Astrocyte of the cerebellum (primary cell): ENCODE measurements at regions not wholly inside any gene's neighbourhood (a gene's known extent, or its start where the extent isn't known, plus 50 kb on each side); places are given as distances from the start of the nearest gene placed in this dataset.

Source experiments
- DNase-seq: peaks from one replicate; pipeline ENCODE4 v3.0.0-alpha.2; 2011; ENCODE audit warnings: low read depth
- H3K4me3 ChIP-seq: 2 replicates; pipeline ENCODE4 v1.5.1; 2011; ENCODE audit warnings: mild to moderate bottlenecking, low read depth, low read length, moderate library complexity
- in situ Hi-C: cut with HindIII; loops from 2 replicates; pipeline ENCODE4 v1.10.0; 2017; ENCODE audit warnings: low sequenced_read_pairs
- TF ChIP-seq, protein P1 (sequence below): IDR thresholded peaks from 2 replicates; pipeline ENCODE4 v1.5.1; 2012; ENCODE audit warnings: low read length, low read depth, moderate library complexity, mild to moderate bottlenecking; ENCODE audit errors: missing control alignments

DNA sequence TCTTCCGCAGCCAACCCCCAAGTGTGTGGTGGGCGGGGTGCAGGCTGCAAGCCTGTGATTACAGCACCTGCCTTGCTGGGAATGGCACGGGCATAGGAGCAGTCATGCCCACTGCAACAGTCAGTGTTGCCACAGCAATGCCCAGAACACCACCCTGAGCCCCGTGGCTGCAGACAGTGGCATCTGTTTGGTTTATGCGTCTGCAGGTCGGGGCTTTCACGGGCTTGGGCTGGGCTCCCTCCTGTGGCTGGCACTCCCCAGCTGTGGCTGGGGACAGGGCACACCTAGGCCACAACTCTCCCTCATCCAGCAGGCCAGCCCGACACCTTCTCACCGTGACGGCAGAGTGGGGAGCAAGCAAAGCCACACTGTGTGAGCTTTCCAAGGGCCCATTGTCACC is 115.3 kb upstream of the C1QTNF9B start:
- in situ Hi-C loops = no loop called here
- DNase-seq = no peak
- H3K4me3 ChIP-seq = no peak overlapping the region
- TF ChIP-seq, protein P1, sequence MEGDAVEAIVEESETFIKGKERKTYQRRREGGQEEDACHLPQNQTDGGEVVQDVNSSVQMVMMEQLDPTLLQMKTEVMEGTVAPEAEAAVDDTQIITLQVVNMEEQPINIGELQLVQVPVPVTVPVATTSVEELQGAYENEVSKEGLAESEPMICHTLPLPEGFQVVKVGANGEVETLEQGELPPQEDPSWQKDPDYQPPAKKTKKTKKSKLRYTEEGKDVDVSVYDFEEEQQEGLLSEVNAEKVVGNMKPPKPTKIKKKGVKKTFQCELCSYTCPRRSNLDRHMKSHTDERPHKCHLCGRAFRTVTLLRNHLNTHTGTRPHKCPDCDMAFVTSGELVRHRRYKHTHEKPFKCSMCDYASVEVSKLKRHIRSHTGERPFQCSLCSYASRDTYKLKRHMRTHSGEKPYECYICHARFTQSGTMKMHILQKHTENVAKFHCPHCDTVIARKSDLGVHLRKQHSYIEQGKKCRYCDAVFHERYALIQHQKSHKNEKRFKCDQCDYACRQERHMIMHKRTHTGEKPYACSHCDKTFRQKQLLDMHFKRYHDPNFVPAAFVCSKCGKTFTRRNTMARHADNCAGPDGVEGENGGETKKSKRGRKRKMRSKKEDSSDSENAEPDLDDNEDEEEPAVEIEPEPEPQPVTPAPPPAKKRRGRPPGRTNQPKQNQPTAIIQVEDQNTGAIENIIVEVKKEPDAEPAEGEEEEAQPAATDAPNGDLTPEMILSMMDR = no peak

DNA sequence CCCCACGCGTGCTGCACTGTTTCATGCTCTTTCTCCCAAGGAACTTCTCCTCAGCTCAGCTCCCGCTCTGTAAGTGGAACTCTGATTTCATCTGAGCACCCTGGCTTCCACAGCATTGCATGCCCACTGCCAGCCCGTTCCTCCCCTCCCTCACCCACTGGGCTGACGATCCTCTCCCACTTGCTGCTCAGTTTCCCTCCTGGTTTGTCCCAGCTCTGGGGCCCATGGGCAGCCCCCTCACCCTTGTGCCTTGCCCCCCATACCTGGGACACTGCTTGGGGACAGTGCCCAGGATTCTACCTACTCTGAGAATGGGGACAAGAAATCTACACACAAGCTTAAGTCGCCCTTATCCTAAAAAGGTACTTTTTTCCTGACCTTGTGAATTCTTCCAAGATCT is 115.9 kb upstream of the C1QTNF9B start:
- no peak overlapping the region for H3K4me3 ChIP-seq
- in situ Hi-C loops = no loop called here
- TF ChIP-seq, protein P1 = no peak
- no peak for DNase-seq

DNA sequence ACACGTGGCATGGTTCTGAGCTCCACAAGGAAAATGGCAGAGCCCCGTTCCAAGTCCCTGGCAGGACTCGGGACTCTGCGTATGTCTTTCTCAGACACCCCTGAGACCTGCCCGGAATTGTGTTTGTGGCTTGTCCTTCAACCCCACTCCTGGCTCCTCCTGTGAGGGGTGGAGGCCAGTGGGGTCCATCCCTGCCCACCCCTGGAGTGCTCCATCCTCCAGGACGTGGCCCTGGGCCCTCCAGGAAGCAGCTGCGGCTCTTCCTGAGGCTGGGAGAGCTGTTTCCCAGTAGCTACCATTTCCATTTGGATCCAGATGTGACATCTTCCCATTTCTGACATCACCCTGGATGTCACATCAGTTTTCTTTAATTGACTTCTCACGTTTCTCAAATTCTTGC is 118.7 kb upstream of the C1QTNF9B start:
- no peak for DNase-seq
- in situ Hi-C loops = no loop called here
- TF ChIP-seq, protein P1 = no peak
- no peak overlapping the region for H3K4me3 ChIP-seq

DNA sequence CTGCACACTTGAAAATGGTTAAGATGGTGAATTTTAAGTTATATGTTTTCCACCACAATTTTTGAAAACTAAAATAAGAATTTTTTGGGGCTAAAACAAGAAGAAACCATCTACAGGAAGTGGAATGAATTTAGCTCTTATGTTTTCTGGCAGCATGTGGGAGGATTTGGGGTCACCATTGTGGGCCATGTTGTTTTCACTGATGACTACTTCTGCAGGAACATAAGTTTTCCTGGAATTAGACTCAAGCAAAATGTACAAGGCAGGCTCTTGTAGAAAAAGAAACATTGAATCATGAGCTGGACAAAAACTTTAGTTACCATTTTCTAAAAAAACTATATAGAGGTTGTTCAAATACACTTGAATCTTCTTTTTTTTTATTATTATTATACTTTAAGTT is 125.3 kb upstream of the C1QTNF9B start:
- TF ChIP-seq, protein P1 = no peak
- H3K4me3 ChIP-seq = no peak overlapping the region
- DNase-seq = no peak
- in situ Hi-C loops = no loop called here

DNA sequence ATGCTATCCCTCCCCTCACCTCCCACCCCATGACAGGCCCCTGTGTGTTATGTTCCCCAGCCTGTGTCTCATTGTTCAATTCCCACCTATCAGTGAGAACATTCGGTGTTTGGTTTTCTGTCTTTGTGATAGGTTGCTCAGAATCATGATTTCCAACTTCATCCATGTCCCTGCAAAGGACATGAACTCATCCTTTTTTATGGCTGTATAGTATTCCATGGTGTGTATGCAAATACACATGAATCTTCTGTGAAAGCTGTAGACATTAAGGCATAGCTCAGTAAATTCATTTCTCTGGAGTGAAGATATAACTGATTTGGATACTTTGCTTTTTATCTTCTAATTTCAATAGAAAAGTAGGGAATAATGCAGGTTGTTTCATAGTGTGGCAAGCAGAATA is 125.8 kb upstream of the C1QTNF9B start:
- in situ Hi-C loops = no loop called here
- DNase-seq = no peak
- TF ChIP-seq, protein P1 = no peak
- no peak overlapping the region for H3K4me3 ChIP-seq

DNA sequence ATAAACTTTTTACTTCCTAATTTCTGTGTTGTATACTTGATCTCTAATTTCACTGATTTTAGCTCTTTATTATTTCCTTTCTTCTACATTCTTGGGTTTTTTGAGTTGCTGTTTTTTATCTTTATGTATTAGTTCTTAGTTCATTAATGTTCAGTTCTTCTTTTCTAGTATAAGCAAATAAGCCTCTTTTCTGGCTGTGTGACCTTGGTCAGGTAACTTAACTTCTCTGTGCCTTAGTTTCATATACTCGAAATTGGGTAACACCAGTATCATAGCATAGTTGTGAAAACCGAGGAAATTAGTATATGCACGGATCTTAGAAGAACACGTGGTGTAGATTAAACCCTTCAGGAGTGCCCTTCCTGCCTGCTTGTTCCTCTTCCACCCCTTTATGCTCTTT is 130.2 kb upstream of the C1QTNF9B start:
- in situ Hi-C loops = loop anchor here (25.0 kb wide), 1 partner anchor 185 kb away; no protein-coding TSS in a partner anchor
- DNase-seq = no peak
- TF ChIP-seq, protein P1 = no peak

DNA sequence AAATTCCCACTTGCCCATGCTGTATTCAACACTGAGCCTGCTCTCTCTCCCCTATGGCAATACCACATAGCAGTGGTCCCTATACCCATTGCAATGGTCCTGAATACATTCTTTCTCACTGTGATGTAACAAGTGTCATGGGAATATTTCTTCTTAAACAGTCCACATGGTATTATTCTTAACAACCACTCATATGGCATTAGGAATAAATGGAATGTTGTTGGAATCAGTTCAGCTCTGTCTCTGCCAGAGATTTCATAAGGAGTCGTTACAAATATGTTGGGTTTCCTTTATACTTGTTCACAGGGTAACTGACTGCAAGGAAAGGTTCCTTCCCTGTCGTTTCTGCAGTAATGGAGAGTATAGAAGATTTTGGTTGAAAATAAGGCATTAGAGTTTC is 128.3 kb upstream of the SPATA13 start:
- DNase-seq = peak; percentile 64
- TF ChIP-seq, protein P1 = no peak
- H3K4me3 ChIP-seq = no peak overlapping the region
- in situ Hi-C loops = loop anchor here (25.0 kb wide), 1 partner anchor 180 kb away; no protein-coding TSS in a partner anchor

More for the DNA sequence above, 130.2 kb upstream of the C1QTNF9B start:
- no peak overlapping the region for H3K4me3 ChIP-seq
